Heart left ventricle (tissue), 13 donors: ENCODE measurements at regions not wholly inside any gene's neighbourhood (a gene's known extent, or its start where the extent isn't known, plus 50 kb on each side); places are given as distances from the start of the nearest gene placed in this dataset.

Source experiments
- POLR2A ChIP-seq, 2 donors: fragments of 450-650 bp; IDR thresholded peaks; one replicate each; pipeline ENCODE4 v1.6.1; 2017; ENCODE audit warnings: antibody characterized with exemption in 2 of 2, mild to moderate bottlenecking in 2 of 2, moderate library complexity in 2 of 2
- TF ChIP-seq, protein P1 (sequence below), 12 donors: fragments of 200-600 bp; sonication (generic) in 4 of 12; IDR thresholded peaks; one replicate each; pipeline versions ENCODE4 v1.5.0 to v1.8.0; 2018 to 2022; ENCODE audit warnings: antibody characterized with exemption in 12 of 12, mild to moderate bottlenecking in 5 of 12
- donor health status: ischemic (EF 13 %, LVEDD 7.1; RV severe dilation, severe dysfunction).
- donor health status: DM: no; HTN: yes; CAD: no.
- donor health status: DM: no; HTN: no; CAD: no.
- donor health status: ischemic (EF 25% LVEDD 6.9; RV normal size, moderate dysfunction).
- donor health status: ischemic (EF 25% LVEDD 5.7; RV mildly dilated, moderate dysfunction).
- donor health status: ischemic (EF 35%, LVEDD 5.7; RV mildly dilated, moderate dysfunction).
- donor health status: nonischemic (EF 11% LVEDD 7.7; RV severe dilation, severe dysfunction).
- donor health status: DM: yes; HTN: yes; CAD: no.
- donor health status: PGD.
- donor health status: ischemic (EF 29% LVEDD 5.4; RV normal size, mild dysfunction).
- donor health status: nonischemic (EF 23%, LVEDD 6.1; RV moderate dilation, normal function).

DNA sequence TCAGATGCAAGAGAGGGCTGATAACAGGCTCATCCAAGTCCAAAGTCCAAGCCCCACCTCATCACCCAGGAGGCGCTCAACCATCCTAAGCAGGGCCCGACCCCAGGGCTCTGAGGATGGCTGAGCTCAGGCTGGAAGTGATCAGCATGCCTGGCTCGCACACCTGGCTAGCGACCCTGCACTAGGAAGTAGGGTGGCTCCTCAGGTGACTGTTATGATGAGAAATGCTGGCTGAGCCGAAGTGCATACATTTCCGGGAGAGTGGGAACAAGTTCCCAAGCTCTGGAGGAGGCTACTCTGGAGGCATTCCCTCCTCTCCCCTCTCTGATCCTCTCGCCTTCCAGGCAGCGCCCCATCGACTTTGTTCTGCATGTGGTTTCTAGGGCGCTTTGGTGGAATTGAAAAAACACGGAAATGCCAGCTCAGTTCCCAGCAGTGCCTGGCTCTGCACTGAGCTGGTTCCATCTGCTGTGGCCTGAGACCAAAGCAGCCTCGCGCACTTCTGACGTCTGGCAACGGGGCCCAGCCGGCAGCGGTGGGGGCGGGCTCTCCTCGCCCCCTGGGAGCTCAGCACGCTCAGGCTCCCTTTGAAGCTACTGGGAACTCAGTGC lies 130.3 kb downstream of the IRF8 start:
- peak in 1 of 2 donors; percentile 14 for TF ChIP-seq POLR2A (IDR thresholded peaks at IDR 0.05)
- TF ChIP-seq, protein P1, sequence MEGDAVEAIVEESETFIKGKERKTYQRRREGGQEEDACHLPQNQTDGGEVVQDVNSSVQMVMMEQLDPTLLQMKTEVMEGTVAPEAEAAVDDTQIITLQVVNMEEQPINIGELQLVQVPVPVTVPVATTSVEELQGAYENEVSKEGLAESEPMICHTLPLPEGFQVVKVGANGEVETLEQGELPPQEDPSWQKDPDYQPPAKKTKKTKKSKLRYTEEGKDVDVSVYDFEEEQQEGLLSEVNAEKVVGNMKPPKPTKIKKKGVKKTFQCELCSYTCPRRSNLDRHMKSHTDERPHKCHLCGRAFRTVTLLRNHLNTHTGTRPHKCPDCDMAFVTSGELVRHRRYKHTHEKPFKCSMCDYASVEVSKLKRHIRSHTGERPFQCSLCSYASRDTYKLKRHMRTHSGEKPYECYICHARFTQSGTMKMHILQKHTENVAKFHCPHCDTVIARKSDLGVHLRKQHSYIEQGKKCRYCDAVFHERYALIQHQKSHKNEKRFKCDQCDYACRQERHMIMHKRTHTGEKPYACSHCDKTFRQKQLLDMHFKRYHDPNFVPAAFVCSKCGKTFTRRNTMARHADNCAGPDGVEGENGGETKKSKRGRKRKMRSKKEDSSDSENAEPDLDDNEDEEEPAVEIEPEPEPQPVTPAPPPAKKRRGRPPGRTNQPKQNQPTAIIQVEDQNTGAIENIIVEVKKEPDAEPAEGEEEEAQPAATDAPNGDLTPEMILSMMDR (IDR thresholded peaks at IDR 0.05), result no peak
